ENCODE measurements at regions not wholly inside any gene's neighbourhood (a gene's known extent, or its start where the extent isn't known, plus 50 kb on each side); places are given as distances from the start of the nearest gene placed in this dataset.

DNA sequence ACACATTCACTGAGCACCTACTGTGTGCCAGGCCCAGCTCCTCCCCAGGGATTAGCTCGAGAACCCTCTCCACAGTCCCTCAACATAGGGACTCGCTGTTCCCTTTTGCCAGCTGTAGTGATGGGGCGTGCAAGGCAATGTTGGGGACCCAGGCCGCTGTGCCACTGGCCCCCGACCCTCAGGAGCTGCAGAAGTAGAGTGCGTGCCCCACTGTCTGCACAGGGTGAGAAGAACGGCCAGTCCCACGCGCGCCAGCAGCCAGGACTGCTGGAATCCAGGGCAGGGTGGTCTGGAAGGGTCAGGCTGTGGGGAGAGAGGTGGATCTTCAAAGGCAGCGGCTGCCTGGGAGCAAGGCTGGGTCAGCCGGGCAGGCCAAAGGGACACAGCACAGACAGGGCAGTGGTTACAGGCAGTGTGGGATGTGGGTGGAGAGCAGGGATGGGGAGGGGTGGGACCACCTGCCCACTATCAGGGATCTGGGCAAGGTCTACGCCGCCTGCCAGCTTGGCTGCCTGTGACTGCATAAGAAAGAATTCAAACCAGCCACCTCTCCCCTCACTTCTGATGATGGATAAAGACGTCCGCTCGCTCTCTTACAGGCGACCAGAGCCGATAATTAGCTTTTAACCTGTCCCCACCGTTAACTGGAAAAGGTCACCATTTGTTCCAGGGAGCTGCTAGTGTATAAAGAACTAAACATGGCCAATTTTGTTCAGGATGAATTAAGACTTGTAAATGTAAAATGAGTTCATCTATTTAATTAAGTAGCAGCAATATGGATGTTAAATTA is 86.7 kb upstream of the GSE1 start:
- TF ChIP-seq, protein P1, sequence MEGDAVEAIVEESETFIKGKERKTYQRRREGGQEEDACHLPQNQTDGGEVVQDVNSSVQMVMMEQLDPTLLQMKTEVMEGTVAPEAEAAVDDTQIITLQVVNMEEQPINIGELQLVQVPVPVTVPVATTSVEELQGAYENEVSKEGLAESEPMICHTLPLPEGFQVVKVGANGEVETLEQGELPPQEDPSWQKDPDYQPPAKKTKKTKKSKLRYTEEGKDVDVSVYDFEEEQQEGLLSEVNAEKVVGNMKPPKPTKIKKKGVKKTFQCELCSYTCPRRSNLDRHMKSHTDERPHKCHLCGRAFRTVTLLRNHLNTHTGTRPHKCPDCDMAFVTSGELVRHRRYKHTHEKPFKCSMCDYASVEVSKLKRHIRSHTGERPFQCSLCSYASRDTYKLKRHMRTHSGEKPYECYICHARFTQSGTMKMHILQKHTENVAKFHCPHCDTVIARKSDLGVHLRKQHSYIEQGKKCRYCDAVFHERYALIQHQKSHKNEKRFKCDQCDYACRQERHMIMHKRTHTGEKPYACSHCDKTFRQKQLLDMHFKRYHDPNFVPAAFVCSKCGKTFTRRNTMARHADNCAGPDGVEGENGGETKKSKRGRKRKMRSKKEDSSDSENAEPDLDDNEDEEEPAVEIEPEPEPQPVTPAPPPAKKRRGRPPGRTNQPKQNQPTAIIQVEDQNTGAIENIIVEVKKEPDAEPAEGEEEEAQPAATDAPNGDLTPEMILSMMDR (IDR thresholded peaks at IDR 0.05): no peak
- TF ChIP-seq POLR2AphosphoS5 (IDR thresholded peaks at IDR 0.05; ENCODE audit: insufficient read depth in 1 of 2, low read depth in 1 of 2) (no peak), POLR2A (IDR thresholded peaks at IDR 0.05) (no peak)

Measured in vagina (tissue), 2 donors.